Tibial artery (tissue), 4 donors: ENCODE measurements at regions not wholly inside any gene's neighbourhood (a gene's known extent, or its start where the extent isn't known, plus 50 kb on each side); places are given as distances from the start of the nearest gene placed in this dataset.

Source experiments
- DNase-seq, 2 donors: peaks; one replicate each; pipeline ENCODE4 v3.0.0-alpha.2; 2019
- H3K27ac ChIP-seq, 2 donors: fragments of 200-600 bp; sonication (generic) in 1 of 2; 1 replicate in 1 of 2; 2 replicates in 1 of 2; pipeline ENCODE4 v1.5.1; 2018 to 2019; ENCODE audit warnings: mild to moderate bottlenecking in 1 of 2
- H3K27me3 ChIP-seq, 2 donors: fragments of 200-600 bp; sonication (generic) in 1 of 2; one replicate each; pipeline versions ENCODE4 v1.5.1 to v1.6.0; 2016 to 2019
- H3K36me3 ChIP-seq, 3 donors: fragments of 200-600 bp; sonication (generic) in 2 of 3; one replicate each; pipeline ENCODE4 v1.5.1; 2016 to 2019; ENCODE audit warnings: mild to moderate bottlenecking in 2 of 3
- H3K4me1 ChIP-seq, 4 donors: fragments of 200-600 bp; sonication (generic) in 2 of 4; 1 replicate in 3 of 4; 2 replicates in 1 of 4; pipeline ENCODE4 v1.5.1; 2016 to 2019
- H3K4me3 ChIP-seq, 2 donors: fragments of 200-600 bp; sonication (generic) in 1 of 2; 1 replicate in 1 of 2; 2 replicates in 1 of 2; pipeline ENCODE4 v1.5.1; 2018 to 2019; ENCODE audit warnings: mild to moderate bottlenecking in 2 of 2
- H3K9me3 ChIP-seq, 3 donors: fragments of 200-600 bp; sonication (generic) in 1 of 3; one replicate each; pipeline ENCODE4 v1.5.1; 2016 to 2019
- intact Hi-C: fragments of 100-400 bp; cut with DNase I; formaldehyde crosslinking; loops from one replicate; pipeline ENCODE4 v1.15.0; 2023; ENCODE audit warnings: low total_unique reads
- TF ChIP-seq, protein P1 (sequence below), 2 experiments: fragments of 200-600 bp in 1 of 2; fragments of 450-650 bp in 1 of 2; IDR thresholded peaks; one replicate each; pipeline ENCODE4 v1.5.1; 2017 to 2019; ENCODE audit warnings: antibody characterized with exemption in 2 of 2, mild to moderate bottlenecking in 1 of 2, moderate library complexity in 1 of 2

DNA sequence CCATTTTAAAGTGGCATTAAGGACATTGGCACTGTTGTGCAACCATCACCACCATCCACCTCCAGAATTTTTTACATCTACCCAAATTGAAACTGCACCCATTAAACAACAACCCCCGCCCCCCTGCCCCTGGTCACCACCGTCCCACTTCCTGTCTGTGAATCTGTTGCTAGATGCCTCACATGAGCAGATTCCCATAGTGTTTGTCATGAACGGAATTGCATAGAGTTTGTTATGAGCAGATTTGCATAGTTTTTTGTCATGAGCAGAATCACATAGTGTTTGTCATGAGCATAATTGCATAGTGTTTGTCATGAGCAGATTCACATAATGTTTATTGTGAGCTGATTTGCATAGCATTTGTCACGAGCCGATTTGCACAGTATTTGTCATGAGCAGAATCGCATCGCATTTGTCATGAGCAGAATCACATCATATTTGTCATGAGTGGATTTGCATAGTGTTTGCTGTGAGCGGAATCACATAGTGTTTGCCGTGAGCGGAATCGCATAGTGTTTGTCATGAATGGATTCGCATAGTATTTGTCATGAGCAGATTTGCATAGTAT is 54.0 kb upstream of the GTF3A start:
- Histone ChIP-seq H3K27ac (no peak overlapping the region), H3K9me3 (no peaks in the 10 kb centered on the region), H3K4me3 (no peak overlapping the region), H3K4me1 (peaks cover 0 to 8% (median 3%) of the 10 kb centered on the region in 4 donors), H3K36me3 (no peaks in the 10 kb centered on the region), H3K27me3 (peaks cover 0 to 36% of the 10 kb centered on the region in 2 donors)
- no peak for DNase-seq
- TF ChIP-seq, protein P1, sequence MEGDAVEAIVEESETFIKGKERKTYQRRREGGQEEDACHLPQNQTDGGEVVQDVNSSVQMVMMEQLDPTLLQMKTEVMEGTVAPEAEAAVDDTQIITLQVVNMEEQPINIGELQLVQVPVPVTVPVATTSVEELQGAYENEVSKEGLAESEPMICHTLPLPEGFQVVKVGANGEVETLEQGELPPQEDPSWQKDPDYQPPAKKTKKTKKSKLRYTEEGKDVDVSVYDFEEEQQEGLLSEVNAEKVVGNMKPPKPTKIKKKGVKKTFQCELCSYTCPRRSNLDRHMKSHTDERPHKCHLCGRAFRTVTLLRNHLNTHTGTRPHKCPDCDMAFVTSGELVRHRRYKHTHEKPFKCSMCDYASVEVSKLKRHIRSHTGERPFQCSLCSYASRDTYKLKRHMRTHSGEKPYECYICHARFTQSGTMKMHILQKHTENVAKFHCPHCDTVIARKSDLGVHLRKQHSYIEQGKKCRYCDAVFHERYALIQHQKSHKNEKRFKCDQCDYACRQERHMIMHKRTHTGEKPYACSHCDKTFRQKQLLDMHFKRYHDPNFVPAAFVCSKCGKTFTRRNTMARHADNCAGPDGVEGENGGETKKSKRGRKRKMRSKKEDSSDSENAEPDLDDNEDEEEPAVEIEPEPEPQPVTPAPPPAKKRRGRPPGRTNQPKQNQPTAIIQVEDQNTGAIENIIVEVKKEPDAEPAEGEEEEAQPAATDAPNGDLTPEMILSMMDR (IDR thresholded peaks at IDR 0.05): no peak
- intact Hi-C loops: loop anchor here (5.0 to 10.0 kb wide), 2 partner anchors 54 to 167 kb away; partner anchors contain the start of gene GTF3A

DNA sequence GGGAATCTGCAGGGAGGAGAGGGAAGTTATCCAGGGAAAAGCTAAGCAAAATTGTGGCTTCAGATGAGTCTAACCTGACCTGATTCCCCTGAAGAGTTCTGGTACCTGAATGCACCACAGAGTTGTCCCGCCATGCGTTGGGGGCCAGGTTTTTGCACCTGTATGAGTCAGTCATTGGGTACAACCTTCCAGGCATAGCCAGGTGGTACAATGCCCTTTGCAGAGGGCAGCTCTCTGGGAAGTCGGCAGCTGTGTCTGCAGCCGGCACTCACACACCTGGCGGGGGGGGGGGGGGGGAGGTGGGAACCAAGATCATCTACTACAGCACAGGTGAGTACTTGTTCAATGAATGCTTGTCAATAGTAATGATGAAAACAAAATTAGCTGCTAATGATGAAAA is 52.5 kb upstream of the GTF3A start:
- Histone ChIP-seq H3K9me3 (no peaks in the 10 kb centered on the region), H3K4me3 (no peak overlapping the region), H3K4me1 (peaks cover 0 to 8% (median 3%) of the 10 kb centered on the region in 4 donors), H3K27me3 (peaks cover 0 to 36% of the 10 kb centered on the region in 2 donors), H3K27ac (no peak overlapping the region), H3K36me3 (no peaks in the 10 kb centered on the region)
- intact Hi-C loops: loop anchor here (5.0 to 10.0 kb wide), 2 partner anchors 53 to 165 kb away; partner anchors contain the start of gene GTF3A
- DNase-seq: no peak
- TF ChIP-seq, protein P1 (IDR thresholded peaks at IDR 0.05): no peak

DNA sequence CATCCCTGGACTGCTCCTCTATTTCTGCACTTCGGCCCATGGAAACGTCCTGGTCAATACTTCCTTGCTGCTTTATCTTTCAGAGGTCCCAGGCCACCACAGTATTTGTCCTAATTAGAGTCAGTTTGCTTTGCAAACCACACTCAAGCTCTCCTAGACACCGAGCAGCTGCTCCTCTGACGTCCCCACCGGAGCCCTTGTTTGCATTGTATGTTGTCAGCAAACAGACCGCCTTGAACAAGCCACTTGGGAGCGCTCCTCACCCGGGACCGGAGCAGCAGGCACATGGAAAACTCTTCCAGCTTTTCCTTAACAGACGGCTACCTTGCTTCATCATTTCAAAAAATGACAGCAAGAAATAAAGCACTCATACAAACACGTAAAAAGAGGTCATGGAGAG is 51.5 kb upstream of the GTF3A start:
- H3K36me3 ChIP-seq: no peaks in the 10 kb centered on the region
- H3K4me1 ChIP-seq: peaks cover 0 to 8% (median 3%) of the 10 kb centered on the region in 4 donors
- peaks cover 0 to 34% of the 10 kb centered on the region in 2 donors for H3K27me3 ChIP-seq
- intact Hi-C loops: loop anchor here (5.0 to 10.0 kb wide), 2 partner anchors 52 to 164 kb away; partner anchors contain the start of gene GTF3A
- no peak overlapping the region for H3K27ac ChIP-seq
- H3K9me3 ChIP-seq: no peaks in the 10 kb centered on the region
- H3K4me3 ChIP-seq: no peak overlapping the region
- TF ChIP-seq, protein P1 (IDR thresholded peaks at IDR 0.05): no peak
- DNase-seq: no peak

DNA sequence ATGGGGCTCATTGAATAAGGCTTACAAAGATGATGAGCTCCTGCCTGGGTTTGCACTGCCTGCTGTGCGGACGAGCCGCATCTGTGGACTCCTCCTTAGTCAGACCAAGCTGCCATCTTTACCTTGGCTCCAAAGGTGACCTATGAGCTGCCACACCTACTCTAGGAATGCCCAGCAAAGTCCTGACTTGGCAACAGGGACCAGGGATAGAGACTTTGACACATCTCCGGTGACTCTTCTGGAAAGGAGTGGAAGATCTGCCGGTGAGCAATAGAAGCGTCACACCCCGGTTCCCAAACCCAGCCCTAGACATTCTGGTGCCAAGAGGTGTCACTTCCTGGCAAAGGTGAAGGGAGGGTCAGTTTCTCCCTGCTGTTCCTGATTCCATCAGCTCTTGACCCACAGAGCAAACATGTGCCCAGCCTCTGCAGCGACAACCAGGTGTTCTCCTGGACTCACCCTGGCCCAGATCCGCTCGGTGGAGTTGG is 50.2 kb upstream of the GTF3A start:
- intact Hi-C loops: loop anchor here (5.0 to 10.0 kb wide), 2 partner anchors 51 to 163 kb away; partner anchors contain the start of gene GTF3A
- Histone ChIP-seq H3K4me3 (no peak overlapping the region), H3K27me3 (peaks cover 0 to 29% of the 10 kb centered on the region in 2 donors), H3K27ac (no peak overlapping the region), H3K4me1 (peaks cover 0 to 8% (median 3%) of the 10 kb centered on the region in 4 donors), H3K36me3 (no peaks in the 10 kb centered on the region), H3K9me3 (no peaks in the 10 kb centered on the region)
- no peak for DNase-seq
- TF ChIP-seq, protein P1 (IDR thresholded peaks at IDR 0.05): no peak
